Erythroblast (primary cell): ENCODE measurements at regions not wholly inside any gene's neighbourhood (a gene's known extent, or its start where the extent isn't known, plus 50 kb on each side); places are given as distances from the start of the nearest gene placed in this dataset.

ENCODE experiments used
- GATA1 ChIP-seq: IDR thresholded peaks from 2 replicates; pipeline ENCODE4 v1.6.1; 2011; ENCODE audit warnings: low read depth, mild to moderate bottlenecking, control low read depth, low read length, moderate library complexity
- POLR2A ChIP-seq: IDR thresholded peaks from 2 replicates; pipeline ENCODE4 v1.6.1; 2011; ENCODE audit warnings: mild to moderate bottlenecking, low read length

DNA sequence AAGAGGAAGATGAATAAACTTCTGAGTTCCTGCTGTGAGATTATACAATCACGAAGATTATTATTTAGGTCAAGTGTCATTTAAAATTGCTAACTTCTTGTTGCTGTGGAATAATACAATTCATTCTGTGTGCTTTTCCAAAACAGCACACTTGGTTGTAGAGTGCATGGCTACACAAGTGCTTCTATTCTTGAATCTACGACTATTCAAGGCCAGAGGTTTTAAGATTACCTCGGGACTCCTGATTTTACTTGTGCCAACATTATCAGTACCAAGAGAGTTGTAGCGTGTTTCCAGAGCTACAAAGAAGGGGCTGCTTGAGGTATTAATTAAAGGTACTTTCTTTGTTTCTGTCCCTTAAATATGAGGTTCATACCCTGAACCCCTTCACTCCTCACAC, 234.0 kb upstream of the PCDH9 start:
- no peak for TF ChIP-seq POLR2A
- TF ChIP-seq GATA1: no peak
